GM23338 (cell line): ENCODE measurements at regions not wholly inside any gene's neighbourhood (a gene's known extent, or its start where the extent isn't known, plus 50 kb on each side); places are given as distances from the start of the nearest gene placed in this dataset.

Source experiments
- ATAC-seq: fragments of 200-7000 bp; cut with Tn5 transposase; 3 replicates; pipeline ENCODE4 v1.9.1; 2020
- DNase-seq: peaks from one replicate; pipeline ENCODE4 v3.0.0-alpha.2; 2015; ENCODE audit warnings: low spot score
- H2AFZ ChIP-seq: fragments of 200-600 bp; sonication (generic); 2 replicates; pipeline ENCODE4 v1.8.0; 2016; ENCODE audit warnings: antibody characterized with exemption, mild to moderate bottlenecking, moderate library complexity
- H3F3A ChIP-seq: fragments of 200-600 bp; sonication (generic); replicated peaks from 2 replicates; pipeline ENCODE4 v1.8.0; 2017; ENCODE audit warnings: antibody characterized with exemption, mixed run types, low read depth
- H3K27ac ChIP-seq: fragments of 200-600 bp; sonication (generic); 2 replicates; pipeline ENCODE4 v1.6.1; 2016; ENCODE audit warnings: low read depth
- H3K27me3 ChIP-seq: fragments of 200-600 bp; sonication (generic); 2 replicates; pipeline ENCODE4 v1.8.0; 2016; ENCODE audit warnings: mild to moderate bottlenecking, mixed run types, moderate library complexity; ENCODE audit not compliant: insufficient read depth
- H3K36me3 ChIP-seq: fragments of 200-600 bp; sonication (generic); 2 replicates; pipeline ENCODE4 v1.8.0; 2016; ENCODE audit warnings: mild to moderate bottlenecking; ENCODE audit not compliant: insufficient read depth
- H3K4me1 ChIP-seq: fragments of 200-600 bp; sonication (generic); 2 replicates; pipeline ENCODE4 v1.8.0; 2016; ENCODE audit warnings: mild to moderate bottlenecking, moderate library complexity; ENCODE audit not compliant: insufficient read depth
- H3K4me2 ChIP-seq: fragments of 200-600 bp; sonication (generic); 2 replicates; pipeline ENCODE4 v1.7.1; 2017; ENCODE audit warnings: mixed run types
- H3K4me3 ChIP-seq: fragments of 200-600 bp; sonication (generic); 2 replicates; pipeline ENCODE4 v1.6.1; 2016; ENCODE audit warnings: mixed run types
- H3K79me2 ChIP-seq: fragments of 200-600 bp; sonication (generic); replicated peaks from 2 replicates; pipeline ENCODE4 v1.8.0; 2017; ENCODE audit warnings: mild to moderate bottlenecking; ENCODE audit not compliant: insufficient read depth
- H3K9me2 ChIP-seq: fragments of 200-600 bp; sonication (generic); 2 replicates; pipeline ENCODE4 v1.8.0; 2017; ENCODE audit not compliant: insufficient read depth
- H4K20me1 ChIP-seq: fragments of 200-600 bp; sonication (generic); replicated peaks from 2 replicates; pipeline ENCODE4 v1.8.0; 2017; ENCODE audit warnings: mild to moderate bottlenecking; ENCODE audit not compliant: insufficient read depth
- H3K27ac Mint-ChIP-seq: 2 replicates; pipeline ENCODE4 v1.8.0; 2020; ENCODE audit warnings: inconsistent platforms, mild to moderate bottlenecking, moderate library complexity, mixed read lengths
- H3K27me3 Mint-ChIP-seq: 3 replicates; pipeline ENCODE4 v1.8.0; 2022; ENCODE audit warnings: low read depth, mild to moderate bottlenecking, moderate library complexity, mixed read lengths, inconsistent platforms; ENCODE audit not compliant: insufficient read depth, poor library complexity
- H3K36me3 Mint-ChIP-seq: 3 replicates; pipeline ENCODE4 v1.8.0; 2021; ENCODE audit warnings: low read depth, mild to moderate bottlenecking, inconsistent platforms, moderate library complexity, mixed read lengths
- H3K4me1 Mint-ChIP-seq: 3 replicates; pipeline ENCODE4 v1.8.0; 2020; ENCODE audit warnings: mild to moderate bottlenecking, inconsistent platforms, mixed read lengths
- H3K4me3 Mint-ChIP-seq: 3 replicates; pipeline ENCODE4 v1.8.0; 2021; ENCODE audit warnings: moderate library complexity, mild to moderate bottlenecking, inconsistent platforms, mixed read lengths
- H3K9me3 Mint-ChIP-seq: 3 replicates; pipeline ENCODE4 v1.8.0; 2020; ENCODE audit warnings: moderate library complexity, mild to moderate bottlenecking, inconsistent platforms, mixed read lengths
- CTCF ChIP-seq, 2 experiments: fragments of 200-600 bp in 1 of 2; sonication (generic) in 1 of 2; conservative IDR thresholded peaks; 2 replicates each; pipeline versions ENCODE4 v1.5.1 to v1.6.1; 2016 to 2017; ENCODE audit warnings: antibody characterized with exemption in 2 of 2, low read depth in 2 of 2, mild to moderate bottlenecking in 2 of 2, moderate library complexity in 1 of 2
- ETS1 ChIP-seq: IDR thresholded peaks from 2 replicates; pipeline ENCODE4 v1.6.1; 2016; ENCODE audit warnings: antibody characterized with exemption
- EZH2 ChIP-seq: fragments of 200-600 bp; sonication (generic); IDR thresholded peaks from one replicate; pipeline ENCODE4 v1.8.0; 2017; ENCODE audit warnings: antibody characterized with exemption, mild to moderate bottlenecking, low read depth; ENCODE audit not compliant: unreplicated experiment
- REST ChIP-seq: IDR thresholded peaks from one replicate; pipeline ENCODE4 v1.6.1; 2018; ENCODE audit warnings: antibody characterized with exemption; ENCODE audit not compliant: unreplicated experiment
- STAT1 ChIP-seq: IDR thresholded peaks from one replicate; pipeline ENCODE4 v1.6.1; 2016; ENCODE audit warnings: antibody characterized with exemption; ENCODE audit not compliant: unreplicated experiment
- ZNF114 ChIP-seq: fragments of 250-450 bp; sonication (Bioruptor Pico); IDR thresholded peaks from 2 replicates; pipeline ENCODE4 v1.5.0; 2020; ENCODE audit warnings: mild to moderate bottlenecking, moderate library complexity
- ZNF331 ChIP-seq: fragments of 250-450 bp; sonication (Bioruptor Pico); IDR thresholded peaks from 2 replicates; pipeline ENCODE4 v1.5.0; 2020; ENCODE audit warnings: low read depth, mild to moderate bottlenecking, moderate library complexity

DNA sequence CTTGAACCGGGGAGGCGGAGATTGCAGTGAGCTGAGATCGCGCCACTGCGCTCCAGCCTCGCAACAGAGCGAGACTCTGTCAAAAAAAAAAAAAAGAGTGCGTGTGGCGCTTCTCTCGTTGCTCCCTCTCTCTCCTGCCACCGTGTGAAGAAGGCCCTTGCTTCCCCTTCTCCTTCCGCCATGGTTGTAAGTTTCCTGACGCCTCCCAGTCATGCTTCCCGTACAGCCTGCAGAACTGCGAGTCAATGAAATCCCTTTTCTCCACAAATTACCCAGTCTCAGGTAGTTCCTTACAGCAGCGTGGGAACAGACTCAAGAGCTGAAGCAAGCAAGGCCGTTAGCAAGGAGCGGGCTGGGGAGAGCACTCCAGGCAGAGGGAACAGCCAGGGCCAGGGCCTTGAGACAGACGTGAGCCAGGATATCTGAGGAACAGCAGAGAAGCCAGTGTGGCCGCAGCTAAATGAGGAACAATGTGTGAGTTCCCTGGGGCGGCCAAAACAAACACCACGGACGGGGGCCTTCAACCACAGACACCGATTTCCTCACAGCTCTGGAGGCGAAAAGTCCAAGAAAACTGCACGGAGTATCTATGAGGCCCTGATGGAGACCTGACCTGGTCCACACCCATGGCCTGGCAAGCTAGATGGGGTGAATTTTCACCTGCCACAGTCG is 54.2 kb upstream of the ETS2 start (continued):
- TF ChIP-seq REST, result no peak

- Mint-ChIP-seq H3K27ac (no peak overlapping the region), H3K4me3 (no peak overlapping the region), H3K27me3 (peaks cover 2% of the 10 kb centered on the region), H3K36me3 (no peaks in the 10 kb centered on the region), H3K9me3 (no peaks in the 10 kb centered on the region; the same call in 2 of the 3 replicates), H3K4me1 (peaks cover 10% of the 10 kb centered on the region; the same call in 2 of the 3 replicates)
- H3K36me3 ChIP-seq, result no peaks in the 10 kb centered on the region
- DNase-seq (no peak), ATAC-seq (no peak)
- H3K4me2 ChIP-seq, result no peak overlapping the region
- H3K4me3 ChIP-seq, result no peak overlapping the region
- H3K9me2 ChIP-seq, result no peaks in the 10 kb centered on the region
- H3K27me3 ChIP-seq, result no peaks in the 10 kb centered on the region
- H3K79me2 ChIP-seq, result no peaks in the 10 kb centered on the region
- no peak overlapping the region for H2AFZ ChIP-seq
- no peaks in the 10 kb centered on the region; the same call in 1 of the 2 replicates for H3K4me1 ChIP-seq
- no peak overlapping the region for H3K27ac ChIP-seq
- no peaks in the 10 kb centered on the region for H3F3A ChIP-seq
- no peaks in the 10 kb centered on the region for H4K20me1 ChIP-seq
- TF ChIP-seq ZNF331 (no peak), ZNF114 (no peak), STAT1 (no peak), ETS1 (no peak), CTCF (conservative IDR thresholded peaks at IDR 0.05; ENCODE audit: low read depth in 2 of 2) (no peak), EZH2 (no peak)
These were observed 53.7 kb upstream of the ETS2 start for GRCh38 chr21:38752051-38752505.
